Fibroblast of lung (primary cell): ENCODE measurements at regions not wholly inside any gene's neighbourhood (a gene's known extent, or its start where the extent isn't known, plus 50 kb on each side); places are given as distances from the start of the nearest gene placed in this dataset.

Experiments
- DNase-seq, 2 donors: peaks; one replicate each; pipeline versions ENCODE4 v3.0.0 to v3.0.0-alpha.2; 2010; ENCODE audit warnings: low read depth in 2 of 2
- H2AFZ ChIP-seq: 2 replicates; pipeline ENCODE4 v1.5.1; 2012; ENCODE audit warnings: low read length, control low read depth, inconsistent platforms
- H3K27ac ChIP-seq: 2 replicates; pipeline ENCODE4 v1.5.1; 2011; ENCODE audit warnings: low read length, control low read depth; ENCODE audit not compliant: insufficient read depth
- H3K27me3 ChIP-seq: 2 replicates; pipeline ENCODE4 v1.5.1; 2011; ENCODE audit warnings: mild to moderate bottlenecking, low read length; ENCODE audit not compliant: control insufficient read depth, insufficient read depth
- H3K36me3 ChIP-seq: 2 replicates; pipeline ENCODE4 v1.5.1; 2011; ENCODE audit warnings: low read length; ENCODE audit not compliant: control insufficient read depth, insufficient read depth
- H3K4me1 ChIP-seq: 2 replicates; pipeline ENCODE4 v1.5.1; 2011; ENCODE audit warnings: low read length; ENCODE audit not compliant: control insufficient read depth, insufficient read depth; ENCODE audit errors: extremely low read depth
- H3K4me2 ChIP-seq: 2 replicates; pipeline ENCODE4 v1.5.1; 2011; ENCODE audit warnings: low read length, control low read depth; ENCODE audit not compliant: insufficient read depth; ENCODE audit errors: extremely low read depth
- H3K4me3 ChIP-seq, 4 experiments: fragments of 200-600 bp in 1 of 4; sonication (generic) in 1 of 4; replicated peaks in 1 of 4; 2 replicates each; pipeline ENCODE4 v1.5.1; 2011 to 2016; ENCODE audit warnings: low read length in 4 of 4, low read depth in 3 of 4, mild to moderate bottlenecking in 3 of 4, control low read depth in 2 of 4, inconsistent platforms in 1 of 4, mixed read lengths in 1 of 4; ENCODE audit not compliant: insufficient read depth in 1 of 4; ENCODE audit errors: control extremely low read depth in 1 of 4
- H3K79me2 ChIP-seq: 2 replicates; pipeline ENCODE4 v1.5.1; 2012; ENCODE audit warnings: mild to moderate bottlenecking, low read length, inconsistent platforms; ENCODE audit not compliant: control insufficient read depth, insufficient read depth
- H3K9ac ChIP-seq: 2 replicates; pipeline ENCODE4 v1.5.1; 2011; ENCODE audit warnings: mild to moderate bottlenecking, low read length, control low read depth; ENCODE audit not compliant: insufficient read depth
- H3K9me3 ChIP-seq: 2 replicates; pipeline ENCODE4 v1.5.1; 2012; ENCODE audit warnings: low read depth, low read length; ENCODE audit not compliant: control insufficient read depth, insufficient read depth
- H4K20me1 ChIP-seq: 2 replicates; pipeline ENCODE4 v1.5.1; 2011; ENCODE audit warnings: low read length; ENCODE audit not compliant: control insufficient read depth, insufficient read depth; ENCODE audit errors: extremely low read depth
- CTCF ChIP-seq, 2 donors: IDR thresholded peaks in 1 of 2; conservative IDR thresholded peaks in 1 of 2; 1 replicate in 1 of 2; 2 replicates in 1 of 2; pipeline ENCODE4 v1.5.1; 2011 to 2012; ENCODE audit warnings: low read length in 2 of 2, control low read depth in 1 of 2, inconsistent platforms in 1 of 2, low read depth in 1 of 2, mild to moderate bottlenecking in 1 of 2
- EZH2 ChIP-seq: IDR thresholded peaks from 2 replicates; pipeline ENCODE4 v1.5.1; 2012; ENCODE audit warnings: low read length, control low read depth, mild to moderate bottlenecking; ENCODE audit errors: missing control alignments

- Histone ChIP-seq H3K36me3 (no peaks in the 10 kb centered on the region), H3K9ac (no peak overlapping the region), H3K9me3 (no peaks in the 10 kb centered on the region), H3K79me2 (no peaks in the 10 kb centered on the region), H4K20me1 (no peaks in the 10 kb centered on the region), H3K4me3 (no peak overlapping the region), H3K4me2 (no peak overlapping the region), H3K27ac (no peak overlapping the region), H3K27me3 (no peaks in the 10 kb centered on the region), H3K4me1 (no peaks in the 10 kb centered on the region), H2AFZ (no peak overlapping the region)
- TF ChIP-seq EZH2 (no peak), CTCF (conservative IDR thresholded peaks at IDR 0.05 in 1 of 2, IDR thresholded peaks at IDR 0.05 in 1 of 2; ENCODE audit: low read depth in 1 of 2, low read length in 2 of 2) (no peak)
- DNase-seq, result no peak
Measured at GRCh38 chr9:90556897-90557675, 85.5 kb downstream of the DIRAS2 start.

DNA sequence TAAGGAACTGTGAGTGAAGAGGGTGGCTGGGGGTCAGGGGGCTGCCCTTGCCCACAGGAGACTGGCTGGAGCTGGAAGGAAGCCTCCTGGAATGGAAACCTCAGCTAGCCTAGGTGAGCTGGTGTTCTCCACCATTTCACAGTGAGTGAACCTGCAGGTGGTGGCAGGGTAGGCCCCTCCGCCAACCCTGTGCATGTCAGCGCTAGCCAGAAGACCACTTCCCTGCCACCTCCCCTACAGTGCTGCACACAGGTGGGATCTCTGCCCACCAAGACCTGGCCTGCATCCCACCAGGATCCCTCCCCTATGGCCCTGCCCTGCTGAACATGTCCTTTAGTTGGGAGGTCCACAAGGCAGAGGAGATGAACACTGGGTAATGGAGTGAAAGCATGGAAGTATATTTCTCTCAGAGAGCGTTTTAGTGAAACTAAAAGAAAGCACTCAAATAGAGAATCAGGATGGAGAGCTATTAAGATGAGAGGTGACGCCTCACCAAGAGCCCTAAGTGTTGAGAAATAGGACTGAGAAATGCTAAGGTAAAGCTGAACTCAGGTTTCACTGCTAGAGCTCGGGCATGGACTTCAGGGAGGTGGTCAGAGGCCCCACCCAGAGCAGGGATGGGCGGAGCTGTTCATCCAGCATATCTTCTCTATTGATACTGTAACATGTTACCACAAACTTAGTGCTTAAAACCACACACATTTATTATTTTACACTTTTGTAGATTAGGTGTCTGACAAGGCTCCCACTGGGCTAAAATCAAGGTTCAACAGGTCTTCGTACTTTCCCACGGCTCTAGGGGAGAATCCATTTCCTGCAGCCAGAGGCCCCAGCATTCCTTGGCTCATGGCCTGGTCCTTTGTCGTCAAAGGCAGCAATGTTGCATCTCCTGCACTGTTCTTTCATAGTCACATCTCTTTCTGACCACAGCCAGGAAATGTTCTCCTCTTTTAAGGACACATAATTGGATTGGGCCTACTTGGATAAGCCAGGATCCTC, 83.2 kb downstream of the DIRAS2 start:
- no peaks in the 10 kb centered on the region for H3K79me2 ChIP-seq
- H3K4me3 ChIP-seq, result no peak overlapping the region
- H2AFZ ChIP-seq, result no peak overlapping the region
- H4K20me1 ChIP-seq, result no peaks in the 10 kb centered on the region
- H3K27me3 ChIP-seq, result no peaks in the 10 kb centered on the region
- H3K27ac ChIP-seq, result no peak overlapping the region
- H3K9ac ChIP-seq, result no peak overlapping the region
- no peak for TF ChIP-seq EZH2
- TF ChIP-seq CTCF (conservative IDR thresholded peaks at IDR 0.05 in 1 of 2, IDR thresholded peaks at IDR 0.05 in 1 of 2; ENCODE audit: low read depth in 1 of 2, low read length in 2 of 2), result no peak
- no peaks in the 10 kb centered on the region for H3K36me3 ChIP-seq
- DNase-seq, result peak in 1 of 2 donors; percentile 2
- no peaks in the 10 kb centered on the region for H3K4me1 ChIP-seq
- no peak overlapping the region for H3K4me2 ChIP-seq
- no peaks in the 10 kb centered on the region for H3K9me3 ChIP-seq
